Heart right ventricle (tissue), 16 donors: ENCODE measurements at regions not wholly inside any gene's neighbourhood (a gene's known extent, or its start where the extent isn't known, plus 50 kb on each side); places are given as distances from the start of the nearest gene placed in this dataset.

Experiments
- ATAC-seq, 8 donors: fragments of 200-7000 bp; cut with Tn5 transposase; one replicate each; pipeline ENCODE4 v1.9.1; 2020; ENCODE audit warnings: mild to moderate bottlenecking in 8 of 8, moderate library complexity in 8 of 8, moderate number of reproducible peaks in 1 of 8
- DNase-seq, 2 donors: peaks; one replicate each; pipeline ENCODE4 v3.0.0-alpha.2; 2020
- H3K27ac ChIP-seq, 10 donors: fragments of 200-600 bp; sonication (generic) in 2 of 10; one replicate each; pipeline versions ENCODE4 v1.5.0 to v1.8.0; 2020 to 2022; ENCODE audit warnings: mild to moderate bottlenecking in 3 of 10
- H3K27me3 ChIP-seq, 7 donors: fragments of 200-600 bp; one replicate each; pipeline ENCODE4 v1.8.0; 2021 to 2022; ENCODE audit warnings: mild to moderate bottlenecking in 2 of 7
- H3K36me3 ChIP-seq, 9 donors: fragments of 200-600 bp; sonication (generic) in 1 of 9; one replicate each; pipeline versions ENCODE4 v1.5.0 to v1.8.0; 2020 to 2022; ENCODE audit warnings: mild to moderate bottlenecking in 2 of 9
- H3K4me1 ChIP-seq, 9 donors: fragments of 200-600 bp; sonication (generic) in 1 of 9; one replicate each; pipeline versions ENCODE4 v1.5.0 to v1.8.0; 2020 to 2022; ENCODE audit warnings: mild to moderate bottlenecking in 4 of 9
- H3K4me3 ChIP-seq, 10 donors: fragments of 200-600 bp; sonication (generic) in 2 of 10; one replicate each; pipeline versions ENCODE4 v1.5.0 to v1.8.0; 2020 to 2022; ENCODE audit warnings: mild to moderate bottlenecking in 7 of 10, moderate library complexity in 2 of 10
- H3K9me3 ChIP-seq, 11 donors: fragments of 200-600 bp in 10 of 11; sonication (generic) in 2 of 11; one replicate each; pipeline versions ENCODE4 v1.5.0 to v1.8.0; 2013 to 2022; ENCODE audit warnings: mild to moderate bottlenecking in 2 of 11, control low read depth in 1 of 11, moderate library complexity in 1 of 11
- WGBS, 2 donors: extraction: QIAGEN DNeasy Blood & Tissue Kit; methylation state at CpG; one replicate each; pipeline ENCODE4 v1.1.7; 2013; ENCODE audit warnings: inconsistent platforms in 1 of 2; 5-methylcytosine and 5-hydroxymethylcytosine counted together
- intact Hi-C, 10 donors: fragments of 100-400 bp; cut with DNase I; formaldehyde crosslinking; loops; one replicate each; pipeline versions ENCODE4 v1.11.1 to v1.14.2; 2022
- TF ChIP-seq, protein P1 (sequence below), 9 donors: fragments of 200-600 bp; sonication (generic) in 2 of 9; IDR thresholded peaks; one replicate each; pipeline versions ENCODE4 v1.5.0 to v1.8.0; 2021 to 2022; ENCODE audit warnings: antibody characterized with exemption in 9 of 9, mild to moderate bottlenecking in 5 of 9, moderate library complexity in 1 of 9
- donor health status: Arrhythmogenic right ventricular cardiomyopathy.
- donor health status: ischemic (EF 13 %, LVEDD 7.1; RV severe dilation, severe dysfunction).
- donor health status: healthy with polysubstance abuse.
- donor health status: DM: no; HTN: yes; CAD: no.
- donor health status: DM: no; HTN: no; CAD: no.
- donor health status: ischemic (EF 25% LVEDD 6.9; RV normal size, moderate dysfunction).
- donor health status: ischemic (EF 25% LVEDD 5.7; RV mildly dilated, moderate dysfunction).
- donor health status: healthy.
- donor health status: DM: yes; HTN: yes; CAD: no.
- donor health status: Ischemic cardiomyopathy.
- donor health status: ischemic (EF 35%, LVEDD 5.7; RV mildly dilated, moderate dysfunction).
- donor health status: nonischemic (EF 11% LVEDD 7.7; RV severe dilation, severe dysfunction).
- donor health status: DM: yes; HTN: yes; CAD: no.
- donor health status: PGD.
- donor health status: ischemic (EF 29% LVEDD 5.4; RV normal size, mild dysfunction).
- donor health status: nonischemic (EF 23%, LVEDD 6.1; RV moderate dilation, normal function).

DNA sequence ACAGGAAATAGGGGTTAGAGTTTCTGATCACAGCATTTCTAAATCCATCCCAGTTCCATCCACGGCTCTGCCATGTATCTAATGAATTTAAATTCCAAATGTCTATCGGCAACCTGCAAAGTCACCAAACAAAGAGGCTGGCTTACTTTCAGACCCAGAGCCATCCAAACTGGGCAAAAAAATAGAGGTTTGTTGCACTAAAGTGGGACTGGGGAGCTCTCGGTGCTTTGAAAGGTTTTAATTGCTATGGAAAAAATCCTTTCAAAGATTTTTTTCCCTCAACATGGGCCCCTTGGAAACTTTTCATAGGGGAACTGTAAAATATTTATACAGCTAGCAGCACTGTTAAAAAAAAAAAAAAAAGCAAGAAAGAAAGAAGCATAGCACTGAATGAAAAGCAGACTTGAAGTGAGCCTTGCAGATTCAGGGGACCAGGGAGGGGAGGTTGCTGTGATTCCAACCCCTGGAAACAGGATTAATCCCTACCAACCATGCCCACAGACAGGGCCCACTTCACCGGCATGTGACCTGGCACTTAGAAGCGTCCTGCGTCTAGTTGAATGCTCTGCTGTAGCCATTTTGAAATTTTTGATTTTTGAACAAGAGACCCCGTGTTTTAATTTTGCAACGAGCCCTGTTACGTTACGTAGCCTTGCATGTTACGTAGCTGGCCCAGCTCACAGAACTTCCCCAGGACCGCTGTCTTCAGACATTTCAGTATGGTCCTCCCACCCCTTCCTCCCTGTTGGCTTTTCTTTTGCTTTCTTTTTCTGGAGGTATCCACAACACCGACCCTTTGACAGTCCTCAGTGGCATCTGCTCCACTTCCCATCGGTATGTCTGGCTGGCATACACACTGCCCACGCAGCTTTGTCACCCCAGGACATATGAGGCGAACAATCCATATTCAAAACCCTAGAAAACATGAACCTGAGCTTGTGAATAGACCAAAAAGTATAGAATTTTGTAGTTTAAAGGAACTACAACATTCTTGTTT, 105.3 kb upstream of the NFIB start:
- TF ChIP-seq, protein P1, sequence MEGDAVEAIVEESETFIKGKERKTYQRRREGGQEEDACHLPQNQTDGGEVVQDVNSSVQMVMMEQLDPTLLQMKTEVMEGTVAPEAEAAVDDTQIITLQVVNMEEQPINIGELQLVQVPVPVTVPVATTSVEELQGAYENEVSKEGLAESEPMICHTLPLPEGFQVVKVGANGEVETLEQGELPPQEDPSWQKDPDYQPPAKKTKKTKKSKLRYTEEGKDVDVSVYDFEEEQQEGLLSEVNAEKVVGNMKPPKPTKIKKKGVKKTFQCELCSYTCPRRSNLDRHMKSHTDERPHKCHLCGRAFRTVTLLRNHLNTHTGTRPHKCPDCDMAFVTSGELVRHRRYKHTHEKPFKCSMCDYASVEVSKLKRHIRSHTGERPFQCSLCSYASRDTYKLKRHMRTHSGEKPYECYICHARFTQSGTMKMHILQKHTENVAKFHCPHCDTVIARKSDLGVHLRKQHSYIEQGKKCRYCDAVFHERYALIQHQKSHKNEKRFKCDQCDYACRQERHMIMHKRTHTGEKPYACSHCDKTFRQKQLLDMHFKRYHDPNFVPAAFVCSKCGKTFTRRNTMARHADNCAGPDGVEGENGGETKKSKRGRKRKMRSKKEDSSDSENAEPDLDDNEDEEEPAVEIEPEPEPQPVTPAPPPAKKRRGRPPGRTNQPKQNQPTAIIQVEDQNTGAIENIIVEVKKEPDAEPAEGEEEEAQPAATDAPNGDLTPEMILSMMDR (IDR thresholded peaks at IDR 0.05), result no peak
- WGBS, 2 donors, result 86 to 87% methylated on average over 16 of the region's 16 CpGs
- intact Hi-C loops, result no loop called here
- no peaks in the 10 kb centered on the region for H3K4me1 ChIP-seq
- H3K9me3 ChIP-seq, result peaks cover 0 to 11% (median 0%) of the 10 kb centered on the region in 11 donors
- no peak overlapping the region for H3K4me3 ChIP-seq
- no peaks in the 10 kb centered on the region for H3K36me3 ChIP-seq
- no peak overlapping the region for H3K27ac ChIP-seq
- no peaks in the 10 kb centered on the region for H3K27me3 ChIP-seq
- ATAC-seq (peak in 2 of 8 donors; percentile 11 to 20), DNase-seq (no peak)

DNA sequence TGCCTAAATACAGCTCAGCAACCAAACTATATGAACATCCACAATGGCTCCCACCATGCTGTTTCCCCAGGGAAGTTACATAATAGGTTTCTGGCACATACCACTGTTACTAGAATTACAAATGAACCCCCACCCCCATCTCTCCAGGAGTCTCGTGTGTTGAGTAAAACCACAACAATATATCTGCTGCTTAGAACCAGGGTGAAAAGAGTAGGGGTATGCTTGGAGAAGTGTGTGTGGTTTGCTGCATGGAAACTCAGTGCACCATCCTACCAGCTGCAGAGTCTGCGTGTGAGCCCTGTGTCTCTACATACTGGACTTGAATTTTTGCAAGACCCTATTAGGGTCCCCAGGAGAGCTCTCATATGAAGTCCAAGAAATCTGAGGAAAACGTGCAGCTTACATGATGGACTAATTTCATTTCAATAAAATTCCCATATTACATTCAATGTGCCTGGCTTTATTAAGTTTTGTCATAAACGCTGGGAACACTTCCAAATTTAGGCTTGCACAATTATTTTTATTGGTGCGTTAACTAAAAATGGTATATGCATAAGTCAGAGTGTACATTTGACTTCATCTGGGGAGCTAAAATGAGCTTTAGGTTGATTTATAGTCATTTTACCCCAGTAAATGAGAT, 104.5 kb upstream of the NFIB start:
- Histone ChIP-seq H3K36me3 (no peaks in the 10 kb centered on the region), H3K4me1 (no peaks in the 10 kb centered on the region), H3K27me3 (no peaks in the 10 kb centered on the region), H3K27ac (no peak overlapping the region), H3K9me3 (peaks cover 0 to 11% (median 0%) of the 10 kb centered on the region in 11 donors), H3K4me3 (no peak overlapping the region)
- intact Hi-C loops, result no loop called here
- DNase-seq, result no peak
- ATAC-seq, result no peak
- 67 to 73% methylated on average over 5 of the region's 5 CpGs for WGBS, 2 donors
- TF ChIP-seq, protein P1 (IDR thresholded peaks at IDR 0.05), result no peak

DNA sequence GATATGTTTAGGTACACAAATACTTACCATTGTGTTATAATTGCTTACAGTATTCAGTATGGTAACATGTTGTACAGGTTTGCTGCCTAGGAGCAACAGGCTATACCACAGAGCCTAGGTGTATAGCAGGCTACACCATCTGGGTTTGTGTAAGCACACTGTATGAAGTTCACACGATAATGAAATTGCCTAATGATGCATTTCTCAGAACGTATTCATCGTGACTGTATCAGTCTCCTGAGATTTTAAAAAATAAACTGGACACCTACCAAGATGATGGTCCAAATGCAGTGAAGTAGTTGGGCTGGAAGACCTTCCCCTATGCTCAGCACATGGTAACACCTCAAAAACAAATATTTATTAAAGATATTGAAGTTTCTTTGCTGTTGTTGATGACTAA, 103.3 kb upstream of the NFIB start:
- Histone ChIP-seq H3K36me3 (no peaks in the 10 kb centered on the region), H3K27me3 (no peaks in the 10 kb centered on the region), H3K9me3 (peaks cover 0 to 11% (median 0%) of the 10 kb centered on the region in 11 donors), H3K4me3 (no peak overlapping the region), H3K4me1 (no peaks in the 10 kb centered on the region), H3K27ac (no peak overlapping the region)
- ATAC-seq (peak in 1 of 8 donors; percentile 45), DNase-seq (no peak)
- intact Hi-C loops, result no loop called here
- TF ChIP-seq, protein P1 (IDR thresholded peaks at IDR 0.05), result no peak
- WGBS, 2 donors, result 73 to 76% methylated on average over 3 of the region's 3 CpGs

DNA sequence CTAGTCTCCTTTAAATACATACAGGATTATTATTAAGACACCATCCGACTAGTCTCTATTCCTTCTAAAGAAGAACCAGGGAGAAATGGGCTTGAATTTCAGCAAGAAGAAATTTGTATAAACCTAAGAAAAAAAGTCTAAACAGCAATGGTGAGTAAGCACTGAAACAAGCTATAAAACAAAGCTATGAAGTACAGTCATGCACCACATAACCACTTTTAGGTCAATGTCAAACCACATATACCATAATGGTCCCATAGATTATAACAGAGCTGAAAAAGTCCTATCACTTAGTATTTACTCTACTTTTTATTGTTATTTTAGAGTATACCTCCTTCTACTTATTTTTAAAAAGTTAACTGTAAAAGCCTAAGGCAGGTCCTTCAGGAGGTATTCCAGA, 102.0 kb upstream of the NFIB start:
- DNase-seq (no peak), ATAC-seq (no peak)
- no peak overlapping the region for H3K4me3 ChIP-seq
- peaks cover 0 to 11% (median 0%) of the 10 kb centered on the region in 11 donors for H3K9me3 ChIP-seq
- no peaks in the 10 kb centered on the region for H3K36me3 ChIP-seq
- TF ChIP-seq, protein P1 (IDR thresholded peaks at IDR 0.05), result no peak
- no peaks in the 10 kb centered on the region for H3K27me3 ChIP-seq
- intact Hi-C loops, result no loop called here
- no peaks in the 10 kb centered on the region for H3K4me1 ChIP-seq
- 44 to 97% methylated on average over 1 of the region's 1 CpG for WGBS, 2 donors
- no peak overlapping the region for H3K27ac ChIP-seq
